ENCODE measurements at regions not wholly inside any gene's neighbourhood (a gene's known extent, or its start where the extent isn't known, plus 50 kb on each side); places are given as distances from the start of the nearest gene placed in this dataset.

GRCh38 chr7:52475001-52475582, 560.3 kb upstream of the POM121L12 start:
- DNase-seq = no peak

GRCh38 chr7:52473756-52474155, 561.7 kb upstream of the POM121L12 start:
- DNase-seq = no peak

GRCh38 chr7:52472006-52472620, 563.3 kb upstream of the POM121L12 start:
- DNase-seq = no peak

GRCh38 chr7:52465216-52465615, 570.2 kb upstream of the POM121L12 start:
- no peak for DNase-seq

- DNase-seq = no peak
Observed at GRCh38 chr7:52463341-52463740, 572.1 kb upstream of the POM121L12 start.

- DNase-seq = no peak
Observed at GRCh38 chr7:52462474-52462873, 573.0 kb upstream of the POM121L12 start.

- no peak for DNase-seq
Observed at GRCh38 chr7:52455571-52455970, 579.9 kb upstream of the POM121L12 start.

GRCh38 chr7:52450816-52451215, 584.6 kb upstream of the POM121L12 start:
- no peak for DNase-seq

- no peak for DNase-seq
Observed at GRCh38 chr7:52447581-52448180, 587.8 kb upstream of the POM121L12 start.

- no peak for DNase-seq
Observed at GRCh38 chr7:52436278-52436677, 599.2 kb upstream of the POM121L12 start.

GRCh38 chr7:52431082-52431815, 604.2 kb upstream of the POM121L12 start:
- DNase-seq = no peak

- no peak for DNase-seq
Observed at GRCh38 chr7:52423251-52423650, 612.2 kb upstream of the POM121L12 start.

- no peak for DNase-seq
Observed at GRCh38 chr7:52413051-52413450, 622.4 kb upstream of the POM121L12 start.

GRCh38 chr7:52410032-52410431, 625.4 kb upstream of the POM121L12 start:
- DNase-seq = no peak

- DNase-seq = no peak
Observed at GRCh38 chr7:52406808-52407207, 628.6 kb upstream of the POM121L12 start.

- DNase-seq = no peak
Observed at GRCh38 chr7:52382731-52383130, 652.7 kb upstream of the POM121L12 start.

GRCh38 chr7:52369922-52370321, 665.5 kb upstream of the POM121L12 start:
- no peak for DNase-seq

GRCh38 chr7:52365349-52365748, 670.1 kb upstream of the POM121L12 start:
- no peak for DNase-seq

GRCh38 chr7:52362521-52362920, 672.9 kb upstream of the POM121L12 start:
- DNase-seq = no peak

GRCh38 chr7:52360541-52360940, 674.9 kb upstream of the POM121L12 start:
- DNase-seq = no peak

- no peak for DNase-seq
Observed at GRCh38 chr7:52355053-52355452, 680.4 kb upstream of the POM121L12 start.

- no peak for DNase-seq
Observed at GRCh38 chr7:52352013-52352981, 683.1 kb upstream of the POM121L12 start.

GRCh38 chr7:52344015-52344414, 691.4 kb upstream of the POM121L12 start:
- DNase-seq = no peak

All from dermis blood vessel endothelial cell (primary cell).